Spleen (tissue), 11 donors: ENCODE measurements at regions not wholly inside any gene's neighbourhood (a gene's known extent, or its start where the extent isn't known, plus 50 kb on each side); places are given as distances from the start of the nearest gene placed in this dataset.
"Not testable (repeated sequence)": the region's sequence is repeated elsewhere in the genome, so short reads cannot be mapped to it uniquely, and the experiment has no call there.

Experiments used
- DNase-seq: peaks from one replicate; pipeline ENCODE4 v3.0.0-alpha.2; 2020
- H3K27ac ChIP-seq, 8 donors: fragments of 200-600 bp; sonication (generic) in 7 of 8; 1 replicate in 4 of 8; 2 replicates in 4 of 8; pipeline versions ENCODE4 v1.5.0 to v1.8.0; 2016 to 2021; ENCODE audit warnings: inconsistent platforms in 4 of 8, mild to moderate bottlenecking in 4 of 8, moderate library complexity in 1 of 8
- H3K27me3 ChIP-seq, 7 donors: fragments of 200-600 bp; sonication (generic) in 6 of 7; replicated peaks in 1 of 7; 1 replicate in 4 of 7; 2 replicates in 3 of 7; pipeline versions ENCODE4 v1.5.0 to v1.8.0; 2016 to 2021; ENCODE audit warnings: inconsistent platforms in 3 of 7, mild to moderate bottlenecking in 1 of 7
- H3K36me3 ChIP-seq, 6 donors: fragments of 200-600 bp; sonication (generic) in 5 of 6; 1 replicate in 4 of 6; 2 replicates in 2 of 6; pipeline versions ENCODE4 v1.5.0 to v1.8.0; 2016 to 2021; ENCODE audit warnings: inconsistent platforms in 2 of 6
- H3K4me1 ChIP-seq, 6 donors: fragments of 200-600 bp; sonication (generic) in 5 of 6; 1 replicate in 3 of 6; 2 replicates in 3 of 6; pipeline versions ENCODE4 v1.5.0 to v1.8.0; 2016 to 2021; ENCODE audit warnings: inconsistent platforms in 3 of 6
- H3K4me3 ChIP-seq, 8 donors: fragments of 200-600 bp; sonication (generic) in 7 of 8; 1 replicate in 4 of 8; 2 replicates in 4 of 8; pipeline versions ENCODE4 v1.5.0 to v1.8.0; 2016 to 2021; ENCODE audit warnings: inconsistent platforms in 4 of 8, mild to moderate bottlenecking in 4 of 8, moderate library complexity in 2 of 8
- H3K9me3 ChIP-seq, 8 donors: fragments of 200-600 bp; sonication (generic) in 7 of 8; 1 replicate in 4 of 8; 2 replicates in 4 of 8; pipeline versions ENCODE4 v1.5.0 to v1.8.0; 2016 to 2021; ENCODE audit warnings: inconsistent platforms in 4 of 8
- CTCF ChIP-seq, 11 experiments: fragments of 200-600 bp in 7 of 11; fragments of 450-650 bp in 4 of 11; sonication (generic) in 4 of 11; IDR thresholded peaks in 8 of 11; conservative IDR thresholded peaks in 3 of 11; 1 replicate in 7 of 11; 2 replicates in 4 of 11; pipeline versions ENCODE4 v1.4.0 to v1.8.0; 2016 to 2021; ENCODE audit warnings: antibody characterized with exemption in 11 of 11, inconsistent platforms in 4 of 11, mild to moderate bottlenecking in 1 of 11
- POLR2A ChIP-seq, 3 donors: fragments of 450-650 bp; IDR thresholded peaks; one replicate each; pipeline ENCODE4 v1.5.1; 2017; ENCODE audit warnings: antibody characterized with exemption in 3 of 3, mild to moderate bottlenecking in 1 of 3
- POLR2AphosphoS5 ChIP-seq, 3 donors: sonication (generic); formaldehyde crosslinking; IDR thresholded peaks; one replicate each; pipeline ENCODE4 v1.5.1; 2017; ENCODE audit warnings: antibody characterized with exemption in 3 of 3
- whole genome bisulfite sequencing, 5 donors: extraction: QIAGEN DNeasy Blood & Tissue Kit in 3 of 5; methylation state at CpG; one replicate each; pipeline versions ENCODE4 v1.1.5 to v1.1.7; 2013 to 2018; 5-methylcytosine and 5-hydroxymethylcytosine counted together
- intact Hi-C: fragments of 100-400 bp; cut with DNase I; formaldehyde crosslinking; loops from one replicate; pipeline ENCODE4 v1.15.0; 2023; ENCODE audit warnings: low total_unique reads
- donor health status: healthy with polysubstance abuse.
- donor health status: DM: no; HTN: no; CAD: no; lungs with moderate emphysema.
- donor health status: DM: no; HTN: no; CAD: no.
- donor health status: Bipolar disorder and iron deficiency.
- donor health status: healthy.
- donor health status: DM: no; HTN: no; CAD: no.
- donor health status: DM: yes; HTN: yes; CAD: no.

- H3K36me3 ChIP-seq = no peaks in the 10 kb centered on the region
- intact Hi-C loops = no loop called here
- no peak for DNase-seq
- H3K27ac ChIP-seq = no peak overlapping the region
- H3K4me3 ChIP-seq = no peak overlapping the region
- no peak for TF ChIP-seq CTCF (IDR thresholded peaks at IDR 0.05 in 8 of 11, conservative IDR thresholded peaks at IDR 0.05 in 3 of 11)
- no peak for TF ChIP-seq POLR2AphosphoS5 (IDR thresholded peaks at IDR 0.05)
- no peak for TF ChIP-seq POLR2A (IDR thresholded peaks at IDR 0.05)
- H3K27me3 ChIP-seq = no peaks in the 10 kb centered on the region
- H3K4me1 ChIP-seq = no peaks in the 10 kb centered on the region
- H3K9me3 ChIP-seq = peaks cover 0 to 17% (median 5%) of the 10 kb centered on the region in 8 donors
Observed at GRCh38 chr5:97998941-97999340, 774.5 kb upstream of the RGMB start.

GRCh38 chr5:98004463-98004862 lies 769.0 kb upstream of the RGMB start:
- TF ChIP-seq POLR2AphosphoS5 (IDR thresholded peaks at IDR 0.05) (no peak), CTCF (IDR thresholded peaks at IDR 0.05 in 8 of 11, conservative IDR thresholded peaks at IDR 0.05 in 3 of 11) (no peak), POLR2A (IDR thresholded peaks at IDR 0.05) (no peak)
- peaks cover 0 to 29% (median 0%) of the 10 kb centered on the region in 8 donors for H3K9me3 ChIP-seq
- H3K4me1 ChIP-seq = no peaks in the 10 kb centered on the region
- no peak overlapping the region for H3K27ac ChIP-seq
- H3K36me3 ChIP-seq = no peaks in the 10 kb centered on the region
- H3K4me3 ChIP-seq = no peak overlapping the region
- no peaks in the 10 kb centered on the region for H3K27me3 ChIP-seq
- intact Hi-C loops = no loop called here
- no peak for DNase-seq
- 44 to 92% (median 75%) methylated on average over 3 of the region's 3 CpGs for WGBS, 5 donors

GRCh38 chr5:98016771-98017170 lies 756.7 kb upstream of the RGMB start:
- WGBS, 5 donors = 53 to 80% (median 67%) methylated on average over 2 of the region's 2 CpGs
- Histone ChIP-seq H3K27me3 (no peaks in the 10 kb centered on the region), H3K4me3 (peak overlapping the region in 2 of 8 donors; percentile 14 to 16), H3K27ac (peak overlapping the region in 2 of 8 donors; percentile 12 to 34), H3K9me3 (peaks cover 0 to 5% (median 0%) of the 10 kb centered on the region in 8 donors), H3K4me1 (no peaks in the 10 kb centered on the region), H3K36me3 (no peaks in the 10 kb centered on the region)
- intact Hi-C loops = no loop called here
- no peak for TF ChIP-seq POLR2AphosphoS5 (IDR thresholded peaks at IDR 0.05)
- TF ChIP-seq CTCF (IDR thresholded peaks at IDR 0.05 in 8 of 11, conservative IDR thresholded peaks at IDR 0.05 in 3 of 11) = no peak
- no peak for TF ChIP-seq POLR2A (IDR thresholded peaks at IDR 0.05)
- DNase-seq = no peak

- H3K4me3 ChIP-seq, H3K36me3 ChIP-seq, DNase-seq, H3K4me1 ChIP-seq, intact Hi-C loops, H3K27me3 ChIP-seq, H3K27ac ChIP-seq: not testable (repeated sequence)
- H3K9me3 ChIP-seq = peaks cover 0 to 15% (median 0%) of the 10 kb centered on the region in 8 donors
- WGBS, 5 donors = 86 to 95% (median 89%) methylated on average over 4 of the region's 4 CpGs
Observed at GRCh38 chr5:98030273-98030672, 743.2 kb upstream of the RGMB start.

- H3K27ac ChIP-seq, H3K4me3 ChIP-seq, H3K27me3 ChIP-seq, DNase-seq, H3K9me3 ChIP-seq, H3K4me1 ChIP-seq, intact Hi-C loops, H3K36me3 ChIP-seq: not testable (repeated sequence)
- WGBS, 5 donors = 75 to 91% (median 82%) methylated on average over 5 of the region's 5 CpGs
Observed at GRCh38 chr5:98031036-98031435, 742.4 kb upstream of the RGMB start.
